Esophagus muscularis mucosa (tissue), 4 donors: ENCODE measurements at regions not wholly inside any gene's neighbourhood (a gene's known extent, or its start where the extent isn't known, plus 50 kb on each side); places are given as distances from the start of the nearest gene placed in this dataset.

Source experiments
- DNase-seq: peaks from one replicate; pipeline ENCODE4 v3.0.0-alpha.2; 2017; ENCODE audit errors: extremely low spot score
- H3K27ac ChIP-seq, 4 donors: fragments of 200-600 bp; sonication (generic); replicated peaks in 1 of 4; 1 replicate in 3 of 4; 2 replicates in 1 of 4; pipeline ENCODE4 v1.5.1; 2016 to 2019; ENCODE audit warnings: mild to moderate bottlenecking in 1 of 4
- H3K27me3 ChIP-seq, 4 donors: fragments of 200-600 bp; sonication (generic); one replicate each; pipeline versions ENCODE4 v1.5.1 to v1.6.0; 2016 to 2019
- H3K36me3 ChIP-seq, 4 donors: fragments of 200-600 bp; sonication (generic); one replicate each; pipeline ENCODE4 v1.5.1; 2016 to 2019
- H3K4me1 ChIP-seq, 4 donors: fragments of 200-600 bp; sonication (generic); one replicate each; pipeline ENCODE4 v1.5.1; 2016 to 2019
- H3K4me3 ChIP-seq, 4 donors: fragments of 200-600 bp; sonication (generic); 1 replicate in 2 of 4; 2 replicates in 2 of 4; pipeline ENCODE4 v1.5.1; 2016 to 2019; ENCODE audit warnings: mild to moderate bottlenecking in 4 of 4, moderate library complexity in 1 of 4
- H3K9me3 ChIP-seq, 4 donors: fragments of 200-600 bp; sonication (generic); 1 replicate in 3 of 4; 2 replicates in 1 of 4; pipeline ENCODE4 v1.5.1; 2016 to 2019
- EP300 ChIP-seq: sonication (generic); formaldehyde crosslinking; IDR thresholded peaks from one replicate; pipeline ENCODE4 v1.6.1; 2017; ENCODE audit warnings: antibody characterized with exemption
- POLR2A ChIP-seq: fragments of 450-650 bp; IDR thresholded peaks from one replicate; pipeline ENCODE4 v1.6.1; 2017; ENCODE audit warnings: antibody characterized with exemption, moderate library complexity, mild to moderate bottlenecking, low read depth
- POLR2AphosphoS5 ChIP-seq, 2 donors: sonication (generic); formaldehyde crosslinking; IDR thresholded peaks; one replicate each; pipeline ENCODE4 v1.6.1; 2017; ENCODE audit warnings: antibody characterized with exemption in 2 of 2
- WGBS: methylation state at CpG from one replicate; pipeline ENCODE4 v1.1.5; 2018; 5-methylcytosine and 5-hydroxymethylcytosine counted together
- intact Hi-C: fragments of 100-400 bp; cut with DNase I; formaldehyde crosslinking; loops from one replicate; pipeline ENCODE4 v1.15.1; 2023
- TF ChIP-seq, protein P1 (sequence below), 3 experiments: fragments of 200-600 bp in 2 of 3; fragments of 450-650 bp in 1 of 3; sonication (generic) in 2 of 3; IDR thresholded peaks; one replicate each; pipeline ENCODE4 v1.5.1; 2017 to 2019; ENCODE audit warnings: antibody characterized with exemption in 3 of 3, mild to moderate bottlenecking in 2 of 3, moderate library complexity in 1 of 3

- no peaks in the 10 kb centered on the region for H3K36me3 ChIP-seq
- intact Hi-C loops = no loop called here
- H3K27ac ChIP-seq = no peak overlapping the region
- no peak overlapping the region for H3K4me3 ChIP-seq
- H3K9me3 ChIP-seq = no peaks in the 10 kb centered on the region
- 52% methylated on average over 5 of the region's 5 CpGs for WGBS
- TF ChIP-seq, protein P1, sequence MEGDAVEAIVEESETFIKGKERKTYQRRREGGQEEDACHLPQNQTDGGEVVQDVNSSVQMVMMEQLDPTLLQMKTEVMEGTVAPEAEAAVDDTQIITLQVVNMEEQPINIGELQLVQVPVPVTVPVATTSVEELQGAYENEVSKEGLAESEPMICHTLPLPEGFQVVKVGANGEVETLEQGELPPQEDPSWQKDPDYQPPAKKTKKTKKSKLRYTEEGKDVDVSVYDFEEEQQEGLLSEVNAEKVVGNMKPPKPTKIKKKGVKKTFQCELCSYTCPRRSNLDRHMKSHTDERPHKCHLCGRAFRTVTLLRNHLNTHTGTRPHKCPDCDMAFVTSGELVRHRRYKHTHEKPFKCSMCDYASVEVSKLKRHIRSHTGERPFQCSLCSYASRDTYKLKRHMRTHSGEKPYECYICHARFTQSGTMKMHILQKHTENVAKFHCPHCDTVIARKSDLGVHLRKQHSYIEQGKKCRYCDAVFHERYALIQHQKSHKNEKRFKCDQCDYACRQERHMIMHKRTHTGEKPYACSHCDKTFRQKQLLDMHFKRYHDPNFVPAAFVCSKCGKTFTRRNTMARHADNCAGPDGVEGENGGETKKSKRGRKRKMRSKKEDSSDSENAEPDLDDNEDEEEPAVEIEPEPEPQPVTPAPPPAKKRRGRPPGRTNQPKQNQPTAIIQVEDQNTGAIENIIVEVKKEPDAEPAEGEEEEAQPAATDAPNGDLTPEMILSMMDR (IDR thresholded peaks at IDR 0.05) = no peak
- TF ChIP-seq POLR2AphosphoS5 (IDR thresholded peaks at IDR 0.05) = no peak
- TF ChIP-seq EP300 = no peak
- no peak for TF ChIP-seq POLR2A
- DNase-seq = no peak
- no peaks in the 10 kb centered on the region for H3K4me1 ChIP-seq
- H3K27me3 ChIP-seq = no peaks in the 10 kb centered on the region
Observed at GRCh38 chr1:112296908-112297307, 99.1 kb upstream of the CTTNBP2NL start.

GRCh38 chr1:112297536-112297935, 98.5 kb upstream of the CTTNBP2NL start:
- no peaks in the 10 kb centered on the region for H3K36me3 ChIP-seq
- no peak overlapping the region for H3K27ac ChIP-seq
- no peak for TF ChIP-seq POLR2A
- no peak for TF ChIP-seq POLR2AphosphoS5 (IDR thresholded peaks at IDR 0.05)
- TF ChIP-seq, protein P1 (IDR thresholded peaks at IDR 0.05) = no peak
- DNase-seq = no peak
- 69% methylated on average over 3 of the region's 3 CpGs for WGBS
- intact Hi-C loops = no loop called here
- H3K4me1 ChIP-seq = no peaks in the 10 kb centered on the region
- no peak overlapping the region for H3K4me3 ChIP-seq
- no peaks in the 10 kb centered on the region for H3K27me3 ChIP-seq
- H3K9me3 ChIP-seq = no peaks in the 10 kb centered on the region

DNA sequence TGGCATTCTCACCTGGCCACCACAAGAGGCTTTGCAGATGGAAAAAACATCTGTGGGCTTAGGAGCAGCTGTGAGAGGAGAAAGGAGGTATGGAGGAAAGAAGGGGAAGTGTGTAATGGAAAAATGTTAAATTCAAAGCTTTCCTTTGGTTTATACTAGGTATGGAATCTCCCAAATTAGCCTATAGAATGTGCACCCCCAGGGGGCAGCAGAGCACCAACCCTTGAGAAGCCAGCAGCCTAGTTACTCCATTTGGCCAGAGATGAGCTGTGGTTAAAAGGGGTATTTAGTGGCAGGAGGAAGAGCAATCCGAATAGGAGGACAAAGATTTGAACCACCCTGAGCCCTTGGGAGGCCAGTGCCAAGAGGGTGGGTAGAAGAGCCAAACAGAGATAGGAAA, 97.5 kb upstream of the CTTNBP2NL start:
- TF ChIP-seq POLR2A (no peak), POLR2AphosphoS5 (IDR thresholded peaks at IDR 0.05) (no peak)
- TF ChIP-seq, protein P1 (IDR thresholded peaks at IDR 0.05) = peak; percentile 59 to 74 (median 67)
- no peaks in the 10 kb centered on the region for H3K27me3 ChIP-seq
- no peak overlapping the region for H3K27ac ChIP-seq
- H3K4me1 ChIP-seq = no peaks in the 10 kb centered on the region
- H3K36me3 ChIP-seq = no peaks in the 10 kb centered on the region
- no peaks in the 10 kb centered on the region for H3K9me3 ChIP-seq
- no peak overlapping the region for H3K4me3 ChIP-seq
- no peak for DNase-seq
- WGBS = 27% methylated on average over 1 of the region's 1 CpG
- intact Hi-C loops = loop anchor here (2.0 kb wide), 1 partner anchor 38 kb away; no protein-coding TSS in a partner anchor

DNA sequence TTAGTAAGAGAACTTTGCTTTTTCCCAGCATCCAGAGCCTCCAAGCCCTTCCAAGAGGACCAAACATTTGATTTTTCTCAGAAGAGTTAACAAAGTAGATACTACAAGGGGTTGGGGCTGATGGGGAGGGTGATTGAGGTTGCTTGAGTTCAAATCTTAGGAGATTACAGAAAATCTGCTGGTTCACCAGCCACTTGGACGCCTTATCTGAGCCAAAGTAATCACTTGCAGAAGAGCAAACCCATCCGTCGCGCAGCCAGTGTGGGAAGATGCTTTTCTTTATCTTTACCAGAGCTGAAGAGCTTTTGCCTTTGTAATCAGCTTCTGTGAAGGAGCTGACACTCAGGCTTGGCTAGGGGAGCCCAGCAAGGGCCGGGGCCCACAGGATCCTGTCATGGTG, 91.9 kb upstream of the CTTNBP2NL start:
- H3K36me3 ChIP-seq = no peaks in the 10 kb centered on the region
- H3K4me3 ChIP-seq = no peak overlapping the region
- H3K9me3 ChIP-seq = no peaks in the 10 kb centered on the region
- H3K4me1 ChIP-seq = no peaks in the 10 kb centered on the region
- DNase-seq = no peak
- WGBS = 79% methylated on average over 5 of the region's 5 CpGs
- TF ChIP-seq, protein P1 (IDR thresholded peaks at IDR 0.05) = no peak
- TF ChIP-seq POLR2AphosphoS5 (IDR thresholded peaks at IDR 0.05) (no peak), POLR2A (no peak), EP300 (no peak)
- no peak overlapping the region for H3K27ac ChIP-seq
- no peaks in the 10 kb centered on the region for H3K27me3 ChIP-seq
- intact Hi-C loops = no loop called here

- no peak for DNase-seq
- H3K4me1 ChIP-seq = no peaks in the 10 kb centered on the region
- no peak overlapping the region for H3K27ac ChIP-seq
- no peak for TF ChIP-seq POLR2AphosphoS5 (IDR thresholded peaks at IDR 0.05)
- TF ChIP-seq EP300 = no peak
- no peaks in the 10 kb centered on the region for H3K36me3 ChIP-seq
- intact Hi-C loops = no loop called here
- 78% methylated on average over 3 of the region's 3 CpGs for WGBS
- H3K27me3 ChIP-seq = no peaks in the 10 kb centered on the region
- no peaks in the 10 kb centered on the region for H3K9me3 ChIP-seq
- no peak overlapping the region for H3K4me3 ChIP-seq
Observed at GRCh38 chr1:112304612-112305011, 91.4 kb upstream of the CTTNBP2NL start.
